DOHH2 (cell line): ENCODE measurements at regions not wholly inside any gene's neighbourhood (a gene's known extent, or its start where the extent isn't known, plus 50 kb on each side); places are given as distances from the start of the nearest gene placed in this dataset.

Experiments used
- H3F3A ChIP-seq: fragments of 200-600 bp; sonication (generic), shearing (Covaris generic); 2 replicates; pipeline ENCODE4 v1.6.0; 2016; ENCODE audit warnings: antibody characterized with exemption, mild to moderate bottlenecking; ENCODE audit not compliant: control insufficient read depth, insufficient read depth
- H3K27ac ChIP-seq: fragments of 200-600 bp; sonication (generic); 2 replicates; pipeline ENCODE4 v1.5.1; 2014; ENCODE audit warnings: low read depth, mild to moderate bottlenecking, low read length, moderate library complexity
- H3K27me3 ChIP-seq: fragments of 200-600 bp; sonication (generic); 2 replicates; pipeline ENCODE4 v1.6.1; 2014; ENCODE audit warnings: mild to moderate bottlenecking, low read length, mixed read lengths; ENCODE audit not compliant: control insufficient read depth
- H3K36me3 ChIP-seq: fragments of 200-600 bp; sonication (generic); 2 replicates; pipeline ENCODE4 v1.6.1; 2014; ENCODE audit warnings: mild to moderate bottlenecking, low read length, moderate library complexity, mixed read lengths; ENCODE audit not compliant: control insufficient read depth
- H3K4me1 ChIP-seq: fragments of 200-600 bp; sonication (generic); 2 replicates; pipeline ENCODE4 v1.6.1; 2014; ENCODE audit warnings: mild to moderate bottlenecking, low read length, mixed read lengths; ENCODE audit not compliant: control insufficient read depth
- H3K4me2 ChIP-seq: fragments of 200-600 bp; sonication (generic); 2 replicates; pipeline ENCODE4 v1.6.0; 2014; ENCODE audit warnings: mild to moderate bottlenecking, low read length, moderate library complexity
- H3K4me3 ChIP-seq: fragments of 200-600 bp; sonication (generic); 2 replicates; pipeline ENCODE4 v1.5.1; 2014; ENCODE audit warnings: mild to moderate bottlenecking, low read length, mixed read lengths
- H3K79me2 ChIP-seq: fragments of 200-600 bp; sonication (generic); 2 replicates; pipeline ENCODE4 v1.6.1; 2014; ENCODE audit warnings: mild to moderate bottlenecking, low read length, mixed read lengths; ENCODE audit not compliant: control insufficient read depth
- H3K9me2 ChIP-seq: fragments of 200-600 bp; sonication (generic); replicated peaks from 2 replicates; pipeline ENCODE4 v1.6.1; 2014; ENCODE audit warnings: mild to moderate bottlenecking, low read length, mixed read lengths; ENCODE audit not compliant: control insufficient read depth
- H3K9me3 ChIP-seq: fragments of 200-600 bp; sonication (generic); 2 replicates; pipeline ENCODE4 v1.6.1; 2014; ENCODE audit warnings: antibody characterized with exemption, low read length, mixed read lengths; ENCODE audit not compliant: control insufficient read depth, insufficient read depth
- H4K20me1 ChIP-seq: fragments of 200-600 bp; sonication (generic); 2 replicates; pipeline ENCODE4 v1.6.0; 2014; ENCODE audit warnings: low read depth, mild to moderate bottlenecking, antibody characterized with exemption, low read length, moderate library complexity; ENCODE audit not compliant: control insufficient read depth, insufficient read depth
- CTCF ChIP-seq: fragments of 200-600 bp; sonication (generic); IDR thresholded peaks from one replicate; pipeline ENCODE4 v1.5.1; 2014; ENCODE audit warnings: antibody characterized with exemption, mild to moderate bottlenecking, low read depth, low read length; ENCODE audit not compliant: poor library complexity, severe bottlenecking
- EZH2phosphoT487 ChIP-seq: fragments of 200-600 bp; sonication (generic); IDR thresholded peaks from 2 replicates; pipeline ENCODE4 v1.6.1; 2017; ENCODE audit warnings: borderline replicate concordance, mild to moderate bottlenecking, antibody characterized with exemption, low read length, moderate library complexity, mixed read lengths

- H3F3A ChIP-seq, result no peaks in the 10 kb centered on the region
- H3K79me2 ChIP-seq, result no peaks in the 10 kb centered on the region
- H3K9me2 ChIP-seq, result no peaks in the 10 kb centered on the region
- no peaks in the 10 kb centered on the region for H3K27me3 ChIP-seq
- H3K36me3 ChIP-seq, result no peaks in the 10 kb centered on the region
- H4K20me1 ChIP-seq, result no peaks in the 10 kb centered on the region
- no peaks in the 10 kb centered on the region for H3K9me3 ChIP-seq
- H3K4me2 ChIP-seq, result no peak overlapping the region
- no peak for TF ChIP-seq CTCF
- no peak for TF ChIP-seq EZH2phosphoT487
- no peaks in the 10 kb centered on the region for H3K4me1 ChIP-seq
- H3K4me3 ChIP-seq, result no peak overlapping the region
- H3K27ac ChIP-seq, result no peak overlapping the region
Observed at GRCh38 chr17:14715561-14715960, 414.7 kb downstream of the HS3ST3B1 start.

- no peak overlapping the region for H3K4me3 ChIP-seq
- TF ChIP-seq EZH2phosphoT487 (no peak), CTCF (no peak)
- H3K27me3 ChIP-seq, result no peaks in the 10 kb centered on the region
Observed at GRCh38 chr17:14712611-14713021, 411.7 kb downstream of the HS3ST3B1 start.

GRCh38 chr17:14704121-14704520 lies 403.2 kb downstream of the HS3ST3B1 start:
- H3K4me3 ChIP-seq, result no peak overlapping the region
- TF ChIP-seq CTCF (no peak), EZH2phosphoT487 (no peak)
- no peaks in the 10 kb centered on the region for H3K9me2 ChIP-seq
- H3K27me3 ChIP-seq, result no peaks in the 10 kb centered on the region
- no peak overlapping the region for H3K27ac ChIP-seq
- H3K4me2 ChIP-seq, result no peak overlapping the region
- H3K79me2 ChIP-seq, result no peaks in the 10 kb centered on the region
- no peaks in the 10 kb centered on the region for H4K20me1 ChIP-seq
- no peaks in the 10 kb centered on the region for H3F3A ChIP-seq
- no peaks in the 10 kb centered on the region for H3K4me1 ChIP-seq
- no peaks in the 10 kb centered on the region; the same call in 1 of the 2 replicates for H3K9me3 ChIP-seq
- no peaks in the 10 kb centered on the region for H3K36me3 ChIP-seq

More at GRCh38 chr17:14712611-14713021, 411.7 kb downstream of the HS3ST3B1 start:
- no peaks in the 10 kb centered on the region for H4K20me1 ChIP-seq
- H3K27ac ChIP-seq, result no peak overlapping the region
- H3F3A ChIP-seq, result no peaks in the 10 kb centered on the region
- no peaks in the 10 kb centered on the region for H3K79me2 ChIP-seq
- no peaks in the 10 kb centered on the region for H3K9me3 ChIP-seq
- no peaks in the 10 kb centered on the region for H3K4me1 ChIP-seq
- H3K36me3 ChIP-seq, result no peaks in the 10 kb centered on the region
- no peaks in the 10 kb centered on the region for H3K9me2 ChIP-seq
- H3K4me2 ChIP-seq, result no peak overlapping the region

GRCh38 chr17:14701886-14702285 lies 401.0 kb downstream of the HS3ST3B1 start:
- no peak overlapping the region for H3K27ac ChIP-seq
- TF ChIP-seq CTCF (no peak), EZH2phosphoT487 (no peak)

More at GRCh38 chr17:14701886-14702285, 401.0 kb downstream of the HS3ST3B1 start:
- no peaks in the 10 kb centered on the region for H3K36me3 ChIP-seq
- no peaks in the 10 kb centered on the region for H4K20me1 ChIP-seq
- H3K79me2 ChIP-seq, result no peaks in the 10 kb centered on the region
- H3F3A ChIP-seq, result no peaks in the 10 kb centered on the region
- H3K4me1 ChIP-seq, result no peaks in the 10 kb centered on the region
- no peaks in the 10 kb centered on the region for H3K27me3 ChIP-seq
- no peaks in the 10 kb centered on the region; the same call in 1 of the 2 replicates for H3K9me3 ChIP-seq
- no peak overlapping the region for H3K4me2 ChIP-seq
- H3K9me2 ChIP-seq, result no peaks in the 10 kb centered on the region
- H3K4me3 ChIP-seq, result no peak overlapping the region
